CD14-positive monocyte (primary cell): ENCODE measurements at regions not wholly inside any gene's neighbourhood (a gene's known extent, or its start where the extent isn't known, plus 50 kb on each side); places are given as distances from the start of the nearest gene placed in this dataset.

Source experiments
- DNase-seq, 3 donors: peaks; one replicate each; pipeline ENCODE4 v3.0.0-alpha.2; 2011 to 2022
- H2AFZ ChIP-seq: 2 replicates; pipeline ENCODE4 v1.6.0; 2012; ENCODE audit warnings: mild to moderate bottlenecking, low read depth, low read length, inconsistent platforms; ENCODE audit not compliant: insufficient read depth, poor library complexity, severe bottlenecking
- H3K27ac ChIP-seq, 2 donors: 1 replicate in 1 of 2; 2 replicates in 1 of 2; pipeline ENCODE4 v1.5.1; 2012 to 2013; ENCODE audit warnings: low read length in 2 of 2, control low read depth in 1 of 2, inconsistent platforms in 1 of 2, low read depth in 1 of 2, mild to moderate bottlenecking in 1 of 2
- H3K27me3 ChIP-seq, 2 donors: one replicate each; pipeline versions ENCODE4 v1.6.0 to v1.6.1; 2011 to 2013; ENCODE audit warnings: low read length in 2 of 2; ENCODE audit not compliant: control insufficient read depth in 2 of 2, insufficient read depth in 2 of 2
- H3K36me3 ChIP-seq, 2 donors: replicated peaks in 1 of 2; 1 replicate in 1 of 2; 2 replicates in 1 of 2; pipeline versions ENCODE4 v1.5.1 to v1.6.1; 2012 to 2013; ENCODE audit warnings: low read length in 2 of 2, control low read depth in 1 of 2, inconsistent platforms in 1 of 2, mild to moderate bottlenecking in 1 of 2; ENCODE audit not compliant: insufficient read depth in 2 of 2, control insufficient read depth in 1 of 2
- H3K4me1 ChIP-seq, 2 donors: 1 replicate in 1 of 2; 2 replicates in 1 of 2; pipeline versions ENCODE4 v1.5.1 to v1.6.1; 2012 to 2013; ENCODE audit warnings: low read length in 2 of 2, control low read depth in 1 of 2, inconsistent platforms in 1 of 2, mild to moderate bottlenecking in 1 of 2, moderate library complexity in 1 of 2; ENCODE audit not compliant: insufficient read depth in 2 of 2, control insufficient read depth in 1 of 2
- H3K4me2 ChIP-seq: replicated peaks from 2 replicates; pipeline ENCODE3; 2012; ENCODE audit warnings: low read length, moderate library complexity, mild to moderate bottlenecking; ENCODE audit not compliant: poor library complexity, severe bottlenecking; ENCODE audit errors: extremely low read depth
- H3K4me3 ChIP-seq, 3 experiments: fragments of 200-600 bp in 1 of 3; sonication (generic) in 1 of 3; replicated peaks in 1 of 3; 1 replicate in 2 of 3; 2 replicates in 1 of 3; pipeline ENCODE4 v1.5.1; 2011 to 2013; ENCODE audit warnings: low read length in 3 of 3, mild to moderate bottlenecking in 3 of 3, control low read depth in 2 of 3, low read depth in 2 of 3, inconsistent platforms in 1 of 3, moderate library complexity in 1 of 3
- H3K79me2 ChIP-seq: 2 replicates; pipeline ENCODE4 v1.6.0; 2012; ENCODE audit warnings: mild to moderate bottlenecking, control low read depth, inconsistent platforms, low read length, moderate library complexity; ENCODE audit not compliant: insufficient read depth
- H3K9ac ChIP-seq: 2 replicates; pipeline ENCODE4 v1.6.0; 2017; ENCODE audit warnings: low read length, mild to moderate bottlenecking; ENCODE audit not compliant: insufficient read depth, poor library complexity, severe bottlenecking
- H3K9me3 ChIP-seq, 2 donors: replicated peaks in 1 of 2; 1 replicate in 1 of 2; 2 replicates in 1 of 2; pipeline versions ENCODE4 v1.5.1 to v1.6.1; 2012 to 2013; ENCODE audit warnings: low read length in 2 of 2, control low read depth in 1 of 2; ENCODE audit not compliant: control insufficient read depth in 1 of 2, insufficient read depth in 1 of 2
- H4K20me1 ChIP-seq: 2 replicates; pipeline ENCODE4 v1.6.0; 2012; ENCODE audit warnings: mild to moderate bottlenecking, low read length, control low read depth, moderate library complexity; ENCODE audit not compliant: insufficient read depth
- H3K27ac Mint-ChIP-seq, 7 donors: one replicate each; pipeline ENCODE4 v1.8.0; 2020; ENCODE audit warnings: mild to moderate bottlenecking in 7 of 7, mixed read lengths in 7 of 7, moderate library complexity in 6 of 7, inconsistent platforms in 2 of 7
- H3K27me3 Mint-ChIP-seq, 3 donors: one replicate each; pipeline ENCODE4 v1.8.0; 2021 to 2022; ENCODE audit warnings: low read depth in 3 of 3, mild to moderate bottlenecking in 3 of 3, mixed read lengths in 3 of 3, moderate library complexity in 3 of 3, inconsistent platforms in 1 of 3
- H3K36me3 Mint-ChIP-seq, 2 donors: one replicate each; pipeline ENCODE4 v1.8.0; 2020; ENCODE audit warnings: mixed read lengths in 2 of 2, inconsistent platforms in 1 of 2, mild to moderate bottlenecking in 1 of 2
- H3K4me1 Mint-ChIP-seq: one replicate; pipeline ENCODE4 v1.8.0; 2020; ENCODE audit warnings: mild to moderate bottlenecking, mixed read lengths
- H3K4me3 Mint-ChIP-seq, 2 donors: one replicate each; pipeline ENCODE4 v1.8.0; 2020; ENCODE audit warnings: mild to moderate bottlenecking in 2 of 2, mixed read lengths in 2 of 2, moderate library complexity in 1 of 2
- H3K9me3 Mint-ChIP-seq, 7 donors: one replicate each; pipeline ENCODE4 v1.8.0; 2020 to 2022; ENCODE audit warnings: mixed read lengths in 7 of 7, mild to moderate bottlenecking in 6 of 7, moderate library complexity in 6 of 7, inconsistent platforms in 2 of 7
- CTCF ChIP-seq: fragments of 200-600 bp; IDR thresholded peaks from one replicate; pipeline ENCODE4 v1.8.0; 2022; ENCODE audit warnings: antibody characterized with exemption, mild to moderate bottlenecking
- WGBS: methylation state at CpG from one replicate; pipeline ENCODE4 v1.1.5; 2013; ENCODE audit warnings: missing lambda C conversion rate; ENCODE audit not compliant: insufficient coverage; 5-methylcytosine and 5-hydroxymethylcytosine counted together
- intact Hi-C, 2 donors: fragments of 100-400 bp; cut with micrococcal nuclease; formaldehyde crosslinking; loops; one replicate each; pipeline versions ENCODE4 v1.15.0 to v1.15.1; 2023

DNA sequence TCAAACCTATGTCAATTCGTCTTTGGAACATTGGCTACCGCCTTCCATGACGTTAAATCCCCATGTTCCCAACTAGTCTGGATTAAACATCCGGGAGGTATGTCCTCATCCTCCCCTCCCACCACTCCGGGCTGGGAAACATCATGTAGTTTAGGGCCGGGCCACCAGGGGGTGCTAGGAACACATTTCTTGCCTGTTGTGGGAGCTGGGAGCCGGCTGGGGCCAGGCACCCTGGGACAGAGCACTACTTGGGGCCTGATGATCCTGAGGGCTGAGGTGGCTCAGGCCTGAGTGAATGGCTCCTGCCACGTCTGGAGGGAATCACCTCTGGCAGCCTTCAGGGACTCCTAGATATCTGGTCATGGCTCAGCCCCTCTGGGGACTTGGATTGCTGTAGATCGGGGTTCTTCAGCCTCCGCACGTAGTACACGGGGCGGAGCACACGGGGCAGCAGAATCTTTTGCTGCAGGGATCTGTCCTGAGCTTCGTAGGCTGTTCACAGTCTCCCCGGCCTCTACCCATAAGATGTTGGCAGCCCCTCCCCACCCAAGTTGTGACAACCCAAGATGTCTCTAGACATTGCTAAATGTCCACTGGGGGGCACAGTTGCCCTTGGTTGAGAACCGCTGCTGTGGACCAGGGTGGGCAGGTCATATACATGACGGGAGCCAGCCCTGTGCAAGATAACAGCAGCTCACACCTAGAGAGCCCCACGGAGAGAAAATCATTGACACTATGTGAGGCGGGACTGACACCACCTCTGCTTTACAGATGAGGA is 141.2 kb upstream of the ZNF716 start:
- Mint-ChIP-seq H3K27me3 (peaks cover 0 to 1% (median 0%) of the 10 kb centered on the region in 3 donors), H3K4me3 (no peak overlapping the region), H3K27ac (no peak overlapping the region), H3K4me1 (no peaks in the 10 kb centered on the region), H3K36me3 (no peaks in the 10 kb centered on the region), H3K9me3 (peaks cover 13 to 74% (median 50%) of the 10 kb centered on the region in 7 donors)
- Histone ChIP-seq H3K27ac (no peak overlapping the region), H4K20me1 (no peaks in the 10 kb centered on the region), H3K9ac (no peak overlapping the region), H3K9me3 (peaks cover 74 to 75% of the 10 kb centered on the region in 2 donors), H3K4me2 (no peak overlapping the region), H3K4me1 (no peaks in the 10 kb centered on the region), H2AFZ (no peak overlapping the region), H3K79me2 (no peaks in the 10 kb centered on the region), H3K27me3 (no peaks in the 10 kb centered on the region), H3K4me3 (no peak overlapping the region), H3K36me3 (no peaks in the 10 kb centered on the region)
- no peak for DNase-seq
- intact Hi-C loops = no loop called here
- 71% methylated on average over 17 of the region's 20 CpGs for WGBS
- TF ChIP-seq CTCF = no peak

GRCh38 chr7:57327081-57327480 is 122.9 kb upstream of the ZNF716 start:
- no peak overlapping the region for H3K4me3 ChIP-seq
- intact Hi-C loops = no loop called here
- WGBS = no CpG with 5 or more reads among the region's 4 CpGs
- H3K4me1 Mint-ChIP-seq = no peaks in the 10 kb centered on the region
- peaks cover 80 to 89% of the 10 kb centered on the region in 2 donors for H3K9me3 ChIP-seq
- no peaks in the 10 kb centered on the region for H3K36me3 Mint-ChIP-seq
- no peak overlapping the region for H3K27ac Mint-ChIP-seq
- H4K20me1 ChIP-seq = no peaks in the 10 kb centered on the region
- DNase-seq = no peak
- H2AFZ ChIP-seq = no peak overlapping the region
- peaks cover 0 to 2% (median 0%) of the 10 kb centered on the region in 3 donors for H3K27me3 Mint-ChIP-seq
- no peak overlapping the region for H3K9ac ChIP-seq
- no peak overlapping the region for H3K4me3 Mint-ChIP-seq
- no peaks in the 10 kb centered on the region for H3K27me3 ChIP-seq
- H3K36me3 ChIP-seq = no peaks in the 10 kb centered on the region
- no peak overlapping the region for H3K4me2 ChIP-seq
- H3K4me1 ChIP-seq = no peaks in the 10 kb centered on the region
- H3K9me3 Mint-ChIP-seq = peaks cover 30 to 89% (median 60%) of the 10 kb centered on the region in 7 donors
- H3K79me2 ChIP-seq = no peaks in the 10 kb centered on the region
- H3K27ac ChIP-seq = no peak overlapping the region
- TF ChIP-seq CTCF = no peak
